SK-N-SH (cell line): ENCODE measurements at regions not wholly inside any gene's neighbourhood (a gene's known extent, or its start where the extent isn't known, plus 50 kb on each side); places are given as distances from the start of the nearest gene placed in this dataset.

Experiments used
- CTCF ChIA-PET: fragments of 300-600, 350-600 bp; formaldehyde crosslinking; extraction: SDS; loops from one replicate; lab custom pipeline; 2021; lab: Yijun Ruan, JAX
- POLR2A ChIA-PET: fragments of 350-600 bp; sonication (Branson Sonifier 250); formaldehyde crosslinking; extraction: SDS; loops from one replicate; lab custom pipeline; 2020; ENCODE audit warnings: antibody characterized with exemption, inconsistent platforms; lab: Yijun Ruan, JAX
- DNase-seq: peaks from one replicate; pipeline ENCODE4 v3.0.0; 2012
- H2AFZ ChIP-seq: fragments of 200-600 bp; sonication (generic); 2 replicates; pipeline ENCODE4 v1.8.1; 2016; ENCODE audit warnings: antibody characterized with exemption, mild to moderate bottlenecking, low read depth
- H3F3A ChIP-seq: fragments of 200-600 bp; sonication (generic); replicated peaks from 2 replicates; pipeline ENCODE3; 2016; ENCODE audit warnings: antibody characterized with exemption, mild to moderate bottlenecking; ENCODE audit not compliant: insufficient read depth
- H3K27ac ChIP-seq, 2 experiments: fragments of 200-500 bp in 1 of 2; fragments of 200-600 bp in 1 of 2; sonication (Bioruptor generic) in 1 of 2; sonication (generic), shearing (Covaris generic) in 1 of 2; 2 replicates each; pipeline versions ENCODE4 v1.5.1 to v1.6.1; 2014 to 2016; ENCODE audit warnings: low read depth in 2 of 2, inconsistent platforms in 1 of 2, low read length in 1 of 2, mild to moderate bottlenecking in 1 of 2, mixed read lengths in 1 of 2
- H3K27me3 ChIP-seq: fragments of 200-600 bp; sonication (generic), shearing (Covaris generic); 2 replicates; pipeline ENCODE4 v1.6.1; 2016; ENCODE audit warnings: mixed run types; ENCODE audit not compliant: insufficient read depth
- H3K36me3 ChIP-seq, 2 experiments: fragments of 200-500 bp in 1 of 2; fragments of 200-600 bp in 1 of 2; sonication (Bioruptor generic) in 1 of 2; sonication (generic) in 1 of 2; replicated peaks in 1 of 2; 2 replicates each; pipeline versions ENCODE3 to v1.5.1; 2014 to 2016; ENCODE audit warnings: low read length in 1 of 2, mild to moderate bottlenecking in 1 of 2; ENCODE audit not compliant: insufficient read depth in 2 of 2, control insufficient read depth in 1 of 2
- H3K4me1 ChIP-seq, 2 experiments: fragments of 200-500 bp in 1 of 2; fragments of 200-600 bp in 1 of 2; sonication (Bioruptor generic) in 1 of 2; sonication (generic), shearing (Covaris generic) in 1 of 2; 2 replicates each; pipeline versions ENCODE4 v1.5.1 to v1.6.1; 2014 to 2016; ENCODE audit warnings: low read depth in 1 of 2, low read length in 1 of 2, mixed run types in 1 of 2; ENCODE audit not compliant: insufficient read depth in 2 of 2, control insufficient read depth in 1 of 2
- H3K4me2 ChIP-seq: fragments of 200-600 bp; sonication (generic), shearing (Covaris generic); 2 replicates; pipeline ENCODE4 v1.6.1; 2017; ENCODE audit warnings: mixed run types
- H3K4me3 ChIP-seq, 2 experiments: fragments of 200-500 bp in 1 of 2; fragments of 200-600 bp in 1 of 2; sonication (Bioruptor generic) in 1 of 2; sonication (generic), shearing (Covaris generic) in 1 of 2; 2 replicates each; pipeline versions ENCODE4 v1.5.1 to v1.8.1; 2014 to 2016; ENCODE audit warnings: low read depth in 2 of 2, inconsistent platforms in 1 of 2, low read length in 1 of 2, mild to moderate bottlenecking in 1 of 2, mixed read lengths in 1 of 2, moderate library complexity in 1 of 2
- H3K79me2 ChIP-seq: fragments of 200-600 bp; sonication (generic); 2 replicates; pipeline ENCODE4 v1.8.1; 2017; ENCODE audit warnings: mild to moderate bottlenecking; ENCODE audit not compliant: insufficient read depth
- H3K9ac ChIP-seq: fragments of 200-600 bp; sonication (generic); 2 replicates; pipeline ENCODE4 v1.6.1; 2017; ENCODE audit warnings: mixed run types
- H3K9me2 ChIP-seq: fragments of 200-600 bp; sonication (generic); 2 replicates; pipeline ENCODE4 v1.6.1; 2017; ENCODE audit warnings: mixed run types
- H3K9me3 ChIP-seq: fragments of 200-600 bp; sonication (generic); 2 replicates; pipeline ENCODE4 v1.6.1; 2017; ENCODE audit warnings: mixed run types, mild to moderate bottlenecking, moderate library complexity
- H4K20me1 ChIP-seq: fragments of 200-600 bp; sonication (generic); 2 replicates; pipeline ENCODE4 v1.6.1; 2017; ENCODE audit warnings: mild to moderate bottlenecking, mixed run types; ENCODE audit not compliant: insufficient read depth
- EP300 ChIP-seq, 2 experiments: IDR thresholded peaks; 2 replicates each; pipeline versions ENCODE4 v1.4.0 to v1.6.1; 2012; ENCODE audit warnings: borderline replicate concordance in 1 of 2, low read depth in 1 of 2, low read length in 1 of 2
- EZH2phosphoT487 ChIP-seq: fragments of 200-600 bp; sonication (generic); IDR thresholded peaks from 2 replicates; pipeline ENCODE4 v1.6.1; 2017; ENCODE audit warnings: low read depth, mixed run types, mild to moderate bottlenecking, antibody characterized with exemption, moderate library complexity, borderline replicate concordance
- GABPA ChIP-seq: IDR thresholded peaks from 2 replicates; pipeline ENCODE4 v1.4.0; 2012; ENCODE audit warnings: low read depth, mild to moderate bottlenecking
- GATA2 ChIP-seq: sonication (generic); formaldehyde crosslinking; IDR thresholded peaks from 2 replicates; pipeline ENCODE4 v1.5.0; 2020; ENCODE audit warnings: mild to moderate bottlenecking, missing genetic modification reagents
- JUND ChIP-seq: IDR thresholded peaks from 2 replicates; pipeline ENCODE4 v1.4.0; 2012
- MEF2A ChIP-seq: IDR thresholded peaks from 2 replicates; pipeline ENCODE4 v1.4.0; 2012; ENCODE audit warnings: low read depth, borderline replicate concordance
- NFIC ChIP-seq: IDR thresholded peaks from 2 replicates; pipeline ENCODE4 v1.4.0; 2012; ENCODE audit warnings: borderline replicate concordance
- POLR2AphosphoS5 ChIP-seq: IDR thresholded peaks from 2 replicates; pipeline ENCODE4 v1.6.1; 2012; ENCODE audit warnings: low read depth, low read length
- RCOR1 ChIP-seq: fragments of 150-350 bp; IDR thresholded peaks from 2 replicates; pipeline ENCODE4 v1.6.1; 2017; ENCODE audit warnings: antibody characterized with exemption, low read length
- RXRA ChIP-seq: IDR thresholded peaks from 2 replicates; pipeline ENCODE4 v1.4.0; 2012; ENCODE audit warnings: low read depth, mild to moderate bottlenecking, borderline replicate concordance
- SMC3 ChIP-seq: IDR thresholded peaks from 2 replicates; pipeline ENCODE4 v1.6.1; 2012; ENCODE audit warnings: low read depth, low read length, improper control_type of control experiment
- TCF12 ChIP-seq: IDR thresholded peaks from 2 replicates; pipeline ENCODE4 v1.4.0; 2012
- TEAD4 ChIP-seq: IDR thresholded peaks from 2 replicates; pipeline ENCODE4 v1.4.0; 2012; ENCODE audit warnings: mild to moderate bottlenecking, borderline replicate concordance; ENCODE audit not compliant: insufficient read depth
- WGBS: methylation state at CpG from one replicate; pipeline ENCODE4 v1.1.6; 2017; ENCODE audit warnings: low lambda C conversion rate; 5-methylcytosine and 5-hydroxymethylcytosine counted together
- TF ChIP-seq, protein P1 (sequence below): IDR thresholded peaks from 2 replicates; pipeline ENCODE4 v1.4.0; 2012; ENCODE audit warnings: low read depth, borderline replicate concordance
- TF ChIP-seq, protein P2 (sequence below): IDR thresholded peaks from 2 replicates; pipeline ENCODE4 v1.4.0; 2012; ENCODE audit warnings: low read depth
- TF ChIP-seq, protein P3 (sequence below): fragments of 150-350 bp; IDR thresholded peaks from 2 replicates; pipeline ENCODE4 v1.6.1; 2016; ENCODE audit warnings: mild to moderate bottlenecking, low read depth, low read length

DNA sequence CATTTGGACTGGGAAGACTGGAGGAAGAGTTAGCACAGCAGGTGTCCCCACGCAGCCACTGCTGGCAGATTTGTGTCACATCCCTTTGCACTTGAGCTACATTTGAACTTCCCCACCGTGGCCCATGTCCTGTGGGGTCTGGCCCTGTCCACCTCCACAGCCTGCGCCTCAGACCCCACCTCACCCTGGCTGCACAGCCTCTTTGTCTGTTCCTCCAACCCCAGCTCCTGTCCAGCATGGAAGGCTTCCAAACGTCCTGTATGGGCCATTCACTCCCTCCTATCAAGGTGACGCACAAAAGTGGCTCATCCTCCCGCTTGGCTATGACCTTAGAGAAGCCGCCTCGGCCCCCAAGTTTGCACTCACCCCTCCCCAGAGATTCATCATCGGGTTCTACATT lies 200.6 kb downstream of the FOXL1 start:
- Histone ChIP-seq H3K79me2 (no peaks in the 10 kb centered on the region), H4K20me1 (no peaks in the 10 kb centered on the region), H3K9me2 (no peaks in the 10 kb centered on the region), H2AFZ (no peak overlapping the region), H3K36me3 (no peaks in the 10 kb centered on the region), H3K4me3 (no peak overlapping the region)
- POLR2A ChIA-PET, result no interaction called here
- DNase-seq, result no peak
- CTCF ChIA-PET, result no interaction called here
- TF ChIP-seq RXRA (no peak), GATA2 (CRISPR knock-in tag) (no peak), EZH2phosphoT487 (no peak), TCF12 (no peak), GABPA (no peak), EP300 (IDR thresholded peaks at IDR 0.05; ENCODE audit: borderline replicate concordance in 1 of 2, low read depth in 1 of 2, low read length in 1 of 2) (no peak), MEF2A (no peak), NFIC (no peak), JUND (no peak), TEAD4 (no peak), SMC3 (no peak), POLR2AphosphoS5 (no peak)
- TF ChIP-seq, protein P1, sequence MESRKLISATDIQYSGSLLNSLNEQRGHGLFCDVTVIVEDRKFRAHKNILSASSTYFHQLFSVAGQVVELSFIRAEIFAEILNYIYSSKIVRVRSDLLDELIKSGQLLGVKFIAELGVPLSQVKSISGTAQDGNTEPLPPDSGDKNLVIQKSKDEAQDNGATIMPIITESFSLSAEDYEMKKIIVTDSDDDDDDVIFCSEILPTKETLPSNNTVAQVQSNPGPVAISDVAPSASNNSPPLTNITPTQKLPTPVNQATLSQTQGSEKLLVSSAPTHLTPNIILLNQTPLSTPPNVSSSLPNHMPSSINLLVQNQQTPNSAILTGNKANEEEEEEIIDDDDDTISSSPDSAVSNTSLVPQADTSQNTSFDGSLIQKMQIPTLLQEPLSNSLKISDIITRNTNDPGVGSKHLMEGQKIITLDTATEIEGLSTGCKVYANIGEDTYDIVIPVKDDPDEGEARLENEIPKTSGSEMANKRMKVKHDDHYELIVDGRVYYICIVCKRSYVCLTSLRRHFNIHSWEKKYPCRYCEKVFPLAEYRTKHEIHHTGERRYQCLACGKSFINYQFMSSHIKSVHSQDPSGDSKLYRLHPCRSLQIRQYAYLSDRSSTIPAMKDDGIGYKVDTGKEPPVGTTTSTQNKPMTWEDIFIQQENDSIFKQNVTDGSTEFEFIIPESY, result no peak
- TF ChIP-seq, protein P2, sequence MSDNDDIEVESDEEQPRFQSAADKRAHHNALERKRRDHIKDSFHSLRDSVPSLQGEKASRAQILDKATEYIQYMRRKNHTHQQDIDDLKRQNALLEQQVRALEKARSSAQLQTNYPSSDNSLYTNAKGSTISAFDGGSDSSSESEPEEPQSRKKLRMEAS, result no peak
- TF ChIP-seq, all 33 proteins: peak for 0
- Histone ChIP-seq H3K9ac (no peak overlapping the region), H3K4me1 (no peaks in the 10 kb centered on the region), H3K9me3 (no peaks in the 10 kb centered on the region), H3F3A (peaks cover 7% of the 10 kb centered on the region), H3K4me2 (no peak overlapping the region), H3K27ac (no peak overlapping the region), H3K27me3 (peaks cover 52% of the 10 kb centered on the region; the same call in 1 of the 2 replicates)
- 21% methylated on average over 9 of the region's 9 CpGs for WGBS

DNA sequence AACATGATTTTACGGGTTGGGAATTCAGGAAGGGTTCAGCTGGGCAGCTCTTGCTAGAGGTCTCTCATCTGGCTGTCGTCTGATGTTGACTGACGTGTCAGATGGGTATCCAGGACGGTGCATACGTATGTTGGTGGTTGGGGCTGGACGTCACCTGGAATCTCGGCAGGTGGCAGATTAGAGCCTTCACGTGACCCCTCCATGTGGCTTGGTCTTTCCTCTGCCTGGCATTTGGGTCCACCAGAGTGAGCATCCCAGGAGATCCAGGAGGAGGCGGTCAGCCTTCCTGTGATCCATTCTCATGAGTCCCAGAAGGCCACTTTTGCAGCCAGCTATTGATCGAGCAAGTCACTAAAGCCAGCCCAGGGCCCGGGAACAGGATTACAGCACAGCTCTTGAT lies 202.7 kb downstream of the FOXL1 start:
- TF ChIP-seq, protein P3, sequence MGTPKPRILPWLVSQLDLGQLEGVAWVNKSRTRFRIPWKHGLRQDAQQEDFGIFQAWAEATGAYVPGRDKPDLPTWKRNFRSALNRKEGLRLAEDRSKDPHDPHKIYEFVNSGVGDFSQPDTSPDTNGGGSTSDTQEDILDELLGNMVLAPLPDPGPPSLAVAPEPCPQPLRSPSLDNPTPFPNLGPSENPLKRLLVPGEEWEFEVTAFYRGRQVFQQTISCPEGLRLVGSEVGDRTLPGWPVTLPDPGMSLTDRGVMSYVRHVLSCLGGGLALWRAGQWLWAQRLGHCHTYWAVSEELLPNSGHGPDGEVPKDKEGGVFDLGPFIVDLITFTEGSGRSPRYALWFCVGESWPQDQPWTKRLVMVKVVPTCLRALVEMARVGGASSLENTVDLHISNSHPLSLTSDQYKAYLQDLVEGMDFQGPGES, result no peak
- TF ChIP-seq GABPA (no peak), JUND (no peak), RCOR1 (no peak), POLR2AphosphoS5 (no peak)
- no peaks in the 10 kb centered on the region for H3K4me1 ChIP-seq
- no peak overlapping the region for H3K4me2 ChIP-seq
- H4K20me1 ChIP-seq, result no peaks in the 10 kb centered on the region
- no peaks in the 10 kb centered on the region for H3K79me2 ChIP-seq
- H3K27ac ChIP-seq, result no peak overlapping the region
- no peaks in the 10 kb centered on the region for H3K9me3 ChIP-seq
- WGBS, result 10% methylated on average over 11 of the region's 11 CpGs
- H3F3A ChIP-seq, result peaks cover 7% of the 10 kb centered on the region
- no peak overlapping the region for H3K4me3 ChIP-seq
- POLR2A ChIA-PET, result no interaction called here
- H3K36me3 ChIP-seq, result no peaks in the 10 kb centered on the region
- no peak for DNase-seq
- no peaks in the 10 kb centered on the region for H3K9me2 ChIP-seq
- CTCF ChIA-PET, result no interaction called here
- H3K27me3 ChIP-seq, result peaks cover 69% of the 10 kb centered on the region; the same call in 1 of the 2 replicates
- H2AFZ ChIP-seq, result no peak overlapping the region
- H3K9ac ChIP-seq, result no peak overlapping the region
